ENCODE measurements at regions not wholly inside any gene's neighbourhood (a gene's known extent, or its start where the extent isn't known, plus 50 kb on each side); places are given as distances from the start of the nearest gene placed in this dataset.
"Not testable (repeated sequence)": the region's sequence is repeated elsewhere in the genome, so short reads cannot be mapped to it uniquely, and the experiment has no call there.

GRCh38 chr12:87332987-87333726, 696.0 kb downstream of the C12orf50 start:
- DNase-seq (ENCODE audit: low spot score) = no peak

- DNase-seq (ENCODE audit: low spot score) = not testable (repeated sequence)
Observed at GRCh38 chr12:87330071-87330555, 699.1 kb downstream of the C12orf50 start.

- DNase-seq (ENCODE audit: low spot score) = no peak
Observed at GRCh38 chr12:87329076-87329863, 699.9 kb downstream of the C12orf50 start.

GRCh38 chr12:87323369-87323768, 705.8 kb downstream of the C12orf50 start:
- DNase-seq (ENCODE audit: low spot score) = no peak

- DNase-seq (ENCODE audit: low spot score) = no peak
Observed at GRCh38 chr12:87320724-87321123, 708.5 kb downstream of the C12orf50 start.

GRCh38 chr12:87317302-87317701, 711.9 kb downstream of the C12orf50 start:
- no peak for DNase-seq (ENCODE audit: low spot score)

- no peak for DNase-seq (ENCODE audit: low spot score)
Observed at GRCh38 chr12:87311206-87311605, 718.0 kb downstream of the C12orf50 start.

- no peak for DNase-seq (ENCODE audit: low spot score)
Observed at GRCh38 chr12:87310126-87310525, 719.1 kb downstream of the C12orf50 start.

- no peak for DNase-seq (ENCODE audit: low spot score)
Observed at GRCh38 chr12:87305481-87305880, 723.7 kb downstream of the C12orf50 start.

- DNase-seq (ENCODE audit: low spot score) = no peak
Observed at GRCh38 chr12:87304406-87304805, 724.8 kb downstream of the C12orf50 start.

- no peak for DNase-seq (ENCODE audit: low spot score)
Observed at GRCh38 chr12:87303396-87304012, 725.7 kb downstream of the C12orf50 start.

- no peak for DNase-seq (ENCODE audit: low spot score)
Observed at GRCh38 chr12:87302126-87302745, 727.0 kb downstream of the C12orf50 start.

GRCh38 chr12:87290505-87290904, 738.7 kb downstream of the C12orf50 start:
- no peak for DNase-seq (ENCODE audit: low spot score)

- DNase-seq (ENCODE audit: low spot score) = no peak
Observed at GRCh38 chr12:87283886-87284285, 745.3 kb downstream of the C12orf50 start.

- no peak for DNase-seq (ENCODE audit: low spot score)
Observed at GRCh38 chr12:87283111-87283510, 746.1 kb downstream of the C12orf50 start.

GRCh38 chr12:87280893-87281292, 748.3 kb downstream of the C12orf50 start:
- DNase-seq (ENCODE audit: low spot score) = no peak

- DNase-seq (ENCODE audit: low spot score) = no peak
Observed at GRCh38 chr12:87280356-87280755, 748.8 kb downstream of the C12orf50 start.

GRCh38 chr12:87274594-87275245, 754.5 kb downstream of the C12orf50 start:
- no peak for DNase-seq (ENCODE audit: low spot score)

- no peak for DNase-seq (ENCODE audit: low spot score)
Observed at GRCh38 chr12:87272851-87273250, 756.4 kb downstream of the C12orf50 start.

GRCh38 chr12:87270919-87271318, 758.3 kb downstream of the C12orf50 start:
- no peak for DNase-seq (ENCODE audit: low spot score)

GRCh38 chr12:87266305-87266704, 762.9 kb downstream of the C12orf50 start:
- no peak for DNase-seq (ENCODE audit: low spot score)

GRCh38 chr12:87259391-87259790, 769.8 kb downstream of the C12orf50 start:
- no peak for DNase-seq (ENCODE audit: low spot score)

Measured in hematopoietic multipotent progenitor cell treated with erythropoietin and hydrocortisone succinate and interleukin-3 and kit ligand, for 15 days (in vitro differentiated cells).